ENCODE measurements at regions not wholly inside any gene's neighbourhood (a gene's known extent, or its start where the extent isn't known, plus 50 kb on each side); places are given as distances from the start of the nearest gene placed in this dataset.

- no peak for DNase-seq
Observed at GRCh38 chr5:143554918-143555477, 151.5 kb upstream of the NR3C1 start.

DNA sequence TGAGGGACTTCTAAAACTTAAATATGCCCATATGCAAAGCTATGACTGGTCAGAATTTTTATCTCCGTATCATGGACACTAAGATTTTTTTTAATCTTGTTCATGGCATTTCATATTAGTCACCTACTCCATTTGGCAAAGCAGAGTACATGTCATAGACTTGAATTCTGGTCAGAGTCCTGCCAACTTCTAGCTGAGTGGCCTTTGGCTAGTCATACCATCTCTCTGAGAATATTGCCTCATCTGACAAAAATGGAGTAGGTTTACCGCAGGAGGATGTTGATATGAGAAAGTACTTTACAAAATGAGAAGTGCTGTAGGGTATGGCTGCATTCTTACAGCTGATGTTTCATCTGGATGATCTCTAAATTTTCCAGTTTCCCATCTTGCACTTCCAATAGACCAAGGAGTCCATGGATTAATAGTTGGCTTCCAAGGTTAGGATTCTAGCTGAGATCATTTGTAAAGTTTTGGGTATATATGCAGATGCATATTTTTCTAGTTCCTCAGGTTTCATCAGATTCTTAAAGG, 150.8 kb upstream of the NR3C1 start:
- DNase-seq, result no peak

- DNase-seq, result no peak
Observed at GRCh38 chr5:143552680-143553079, 149.2 kb upstream of the NR3C1 start.

GRCh38 chr5:143551820-143552251, 148.3 kb upstream of the NR3C1 start:
- DNase-seq, result no peak

GRCh38 chr5:143550986-143551630, 147.6 kb upstream of the NR3C1 start:
- no peak for DNase-seq

DNA sequence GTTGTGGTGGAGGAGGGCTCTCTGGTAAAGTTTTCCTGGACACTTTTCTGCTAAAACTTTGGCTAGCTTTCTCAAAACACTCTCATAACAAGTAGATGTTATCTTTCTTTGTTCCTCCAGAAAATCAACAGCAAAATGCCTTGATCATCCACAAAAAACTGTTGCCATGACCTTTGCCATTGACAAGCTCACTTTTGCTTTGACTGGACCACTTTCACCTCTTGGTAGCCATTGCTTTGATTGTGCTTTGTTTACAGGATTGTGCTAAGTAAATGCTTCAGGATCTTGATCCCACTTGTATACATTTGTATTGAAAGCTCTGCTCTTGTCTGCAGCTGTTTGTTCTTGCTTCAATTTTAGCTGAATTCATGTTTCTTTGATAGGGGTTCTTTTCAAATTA, 143.9 kb upstream of the NR3C1 start:
- no peak for DNase-seq

DNA sequence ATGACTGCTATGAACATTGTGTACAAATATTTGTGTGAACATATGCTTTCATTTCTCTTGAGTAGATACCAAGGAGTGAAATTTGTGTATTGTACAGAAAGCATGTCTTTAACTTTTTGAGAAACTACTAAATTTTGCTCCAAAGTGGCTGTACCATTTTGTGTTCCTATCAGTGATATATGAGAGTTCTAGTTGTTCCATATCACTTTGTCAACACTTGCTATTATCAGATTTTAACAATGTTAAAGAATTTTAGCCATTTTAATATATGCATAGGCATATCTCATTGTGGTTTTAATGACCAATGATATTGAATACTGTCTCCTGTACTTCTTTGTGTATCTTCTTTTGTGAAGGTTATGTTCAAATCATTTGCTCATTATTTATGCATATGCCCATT, 142.9 kb upstream of the NR3C1 start:
- DNase-seq, result no peak

- no peak for DNase-seq
Observed at GRCh38 chr5:143544606-143545005, 141.1 kb upstream of the NR3C1 start.

- DNase-seq, result no peak
Observed at GRCh38 chr5:143543358-143544255, 140.1 kb upstream of the NR3C1 start.

GRCh38 chr5:143542798-143543144, 139.3 kb upstream of the NR3C1 start:
- no peak for DNase-seq

GRCh38 chr5:143541943-143542797, 138.7 kb upstream of the NR3C1 start:
- no peak for DNase-seq

GRCh38 chr5:143539742-143540141, 136.3 kb upstream of the NR3C1 start:
- DNase-seq, result no peak

GRCh38 chr5:143537056-143537455, 133.6 kb upstream of the NR3C1 start:
- no peak for DNase-seq

GRCh38 chr5:143536364-143536763, 132.9 kb upstream of the NR3C1 start:
- DNase-seq, result no peak

DNA sequence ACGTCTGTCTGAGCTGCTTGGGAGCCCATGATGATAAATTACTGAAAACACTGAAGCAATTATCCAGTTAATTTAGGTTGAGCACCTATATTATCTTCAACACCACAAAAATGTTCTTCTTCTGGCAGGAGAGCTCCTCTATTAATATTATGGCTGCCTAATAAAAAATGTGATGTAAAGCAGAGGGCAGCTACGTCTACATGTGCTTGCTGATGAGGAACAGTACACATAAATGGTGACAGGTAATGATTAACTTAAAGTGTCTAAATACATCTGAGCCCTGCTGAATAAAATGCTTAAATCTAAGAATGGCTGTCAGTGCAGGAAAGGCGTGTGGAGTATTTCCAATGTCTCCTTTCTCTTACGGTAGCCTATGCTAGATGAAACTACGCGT, 131.3 kb upstream of the NR3C1 start:
- DNase-seq, result no peak

- no peak for DNase-seq
Observed at GRCh38 chr5:143533978-143534760, 130.7 kb upstream of the NR3C1 start.

- DNase-seq, result no peak
Observed at GRCh38 chr5:143533475-143533874, 130.0 kb upstream of the NR3C1 start.

DNA sequence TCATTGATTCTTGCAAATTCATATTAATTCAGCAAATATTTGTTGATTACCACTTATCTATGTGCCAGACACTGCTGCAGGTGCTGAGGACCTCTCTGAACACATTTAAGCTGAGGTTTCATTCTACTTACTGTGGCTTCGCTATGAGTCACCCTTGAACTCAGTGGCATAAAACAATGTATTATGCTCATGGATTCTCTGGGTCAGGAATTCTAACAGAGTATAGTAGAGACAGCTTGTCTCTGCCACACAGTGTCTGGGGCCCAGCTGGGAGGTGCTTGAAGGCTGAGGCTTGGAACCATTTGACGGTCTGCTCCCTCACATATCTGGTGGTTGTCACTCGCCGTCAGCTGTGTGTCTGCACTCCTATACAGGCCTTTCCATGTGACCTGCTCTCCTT, 124.3 kb upstream of the NR3C1 start:
- no peak for DNase-seq

- DNase-seq, result no peak
Observed at GRCh38 chr5:143525176-143525575, 121.7 kb upstream of the NR3C1 start.

GRCh38 chr5:143524338-143524945, 121.0 kb upstream of the NR3C1 start:
- DNase-seq, result no peak

- DNase-seq, result no peak
Observed at GRCh38 chr5:143521846-143522400, 118.4 kb upstream of the NR3C1 start.
